Right atrium auricular region (tissue), 2 donors: ENCODE measurements at regions not wholly inside any gene's neighbourhood (a gene's known extent, or its start where the extent isn't known, plus 50 kb on each side); places are given as distances from the start of the nearest gene placed in this dataset.

Experiments used
- DNase-seq: peaks from one replicate; pipeline ENCODE4 v3.0.0-alpha.2; 2019; ENCODE audit warnings: low spot score
- H3K27ac ChIP-seq, 2 donors: fragments of 200-600 bp; sonication (generic); 1 replicate in 1 of 2; 2 replicates in 1 of 2; pipeline ENCODE4 v1.5.1; 2016 to 2019
- H3K27me3 ChIP-seq, 2 donors: fragments of 200-600 bp; sonication (generic); one replicate each; pipeline versions ENCODE4 v1.5.1 to v1.6.0; 2017 to 2019
- H3K36me3 ChIP-seq: fragments of 200-600 bp; sonication (generic); one replicate; pipeline ENCODE4 v1.5.1; 2016
- H3K4me1 ChIP-seq, 2 donors: fragments of 200-600 bp; sonication (generic); one replicate each; pipeline versions ENCODE4 v1.5.1 to v1.6.0; 2017 to 2019
- H3K4me3 ChIP-seq, 2 donors: fragments of 200-600 bp; sonication (generic); 1 replicate in 1 of 2; 2 replicates in 1 of 2; pipeline ENCODE4 v1.5.1; 2017 to 2019; ENCODE audit warnings: mild to moderate bottlenecking in 1 of 2, moderate library complexity in 1 of 2
- H3K9me3 ChIP-seq, 2 donors: fragments of 200-600 bp; sonication (generic); one replicate each; pipeline ENCODE4 v1.5.1; 2019
- TF ChIP-seq, protein P1 (sequence below), 2 donors: fragments of 200-600 bp; sonication (generic); IDR thresholded peaks; one replicate each; pipeline ENCODE4 v1.5.1; 2019; ENCODE audit warnings: antibody characterized with exemption in 2 of 2

DNA sequence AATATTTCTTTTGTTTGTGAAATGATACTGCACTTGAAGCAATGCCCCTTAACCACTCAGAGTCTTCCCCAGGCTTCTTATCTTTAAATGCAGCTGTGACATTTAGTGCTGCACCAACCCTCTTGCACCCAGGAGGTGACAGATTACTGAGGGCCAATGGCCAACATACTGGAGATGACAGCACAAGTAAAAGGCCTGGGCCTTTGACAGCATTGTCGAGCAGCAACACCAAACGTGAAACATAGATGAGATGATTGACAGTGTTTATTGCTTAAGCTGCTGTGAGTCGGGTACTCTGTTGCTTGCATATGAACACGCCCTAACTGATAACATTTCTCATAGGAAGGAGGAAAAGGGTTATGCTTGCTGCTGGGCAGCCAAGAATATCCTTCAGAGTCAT is 80.3 kb downstream of the THNSL2 start:
- Histone ChIP-seq H3K9me3 (no peaks in the 10 kb centered on the region), H3K27ac (no peak overlapping the region), H3K4me3 (no peak overlapping the region), H3K27me3 (no peaks in the 10 kb centered on the region), H3K36me3 (no peaks in the 10 kb centered on the region), H3K4me1 (peaks cover 0 to 5% of the 10 kb centered on the region in 2 donors)
- TF ChIP-seq, protein P1, sequence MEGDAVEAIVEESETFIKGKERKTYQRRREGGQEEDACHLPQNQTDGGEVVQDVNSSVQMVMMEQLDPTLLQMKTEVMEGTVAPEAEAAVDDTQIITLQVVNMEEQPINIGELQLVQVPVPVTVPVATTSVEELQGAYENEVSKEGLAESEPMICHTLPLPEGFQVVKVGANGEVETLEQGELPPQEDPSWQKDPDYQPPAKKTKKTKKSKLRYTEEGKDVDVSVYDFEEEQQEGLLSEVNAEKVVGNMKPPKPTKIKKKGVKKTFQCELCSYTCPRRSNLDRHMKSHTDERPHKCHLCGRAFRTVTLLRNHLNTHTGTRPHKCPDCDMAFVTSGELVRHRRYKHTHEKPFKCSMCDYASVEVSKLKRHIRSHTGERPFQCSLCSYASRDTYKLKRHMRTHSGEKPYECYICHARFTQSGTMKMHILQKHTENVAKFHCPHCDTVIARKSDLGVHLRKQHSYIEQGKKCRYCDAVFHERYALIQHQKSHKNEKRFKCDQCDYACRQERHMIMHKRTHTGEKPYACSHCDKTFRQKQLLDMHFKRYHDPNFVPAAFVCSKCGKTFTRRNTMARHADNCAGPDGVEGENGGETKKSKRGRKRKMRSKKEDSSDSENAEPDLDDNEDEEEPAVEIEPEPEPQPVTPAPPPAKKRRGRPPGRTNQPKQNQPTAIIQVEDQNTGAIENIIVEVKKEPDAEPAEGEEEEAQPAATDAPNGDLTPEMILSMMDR (IDR thresholded peaks at IDR 0.05), result no peak
- DNase-seq, result no peak

DNA sequence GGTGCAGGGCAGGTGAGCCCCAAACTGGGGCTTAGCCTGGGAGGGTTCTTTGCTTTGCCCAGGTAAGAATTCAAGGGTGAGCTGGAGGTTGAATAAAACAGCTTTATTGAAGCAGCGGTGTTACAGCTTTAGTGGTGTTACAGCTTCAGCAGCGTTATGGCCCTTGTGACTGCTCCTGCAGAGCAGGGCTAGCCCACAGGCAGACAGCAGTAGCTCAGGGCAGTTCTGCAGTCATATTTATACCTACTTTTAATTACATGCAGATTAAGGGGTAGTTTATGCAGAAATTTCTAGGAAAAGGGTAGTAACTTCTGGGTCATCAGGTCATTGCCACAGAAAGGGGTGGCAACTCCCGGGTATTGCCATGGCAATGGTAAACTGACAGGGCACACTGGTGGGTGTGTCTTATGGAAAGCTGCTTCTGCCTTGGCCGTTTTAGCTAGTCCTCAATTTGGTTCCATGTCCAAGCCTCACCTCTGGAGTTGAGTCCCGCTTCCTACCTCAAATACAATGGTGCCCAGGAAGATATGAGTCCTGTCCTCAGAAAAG is 78.2 kb downstream of the THNSL2 start:
- H3K27me3 ChIP-seq, result no peaks in the 10 kb centered on the region
- TF ChIP-seq, protein P1 (IDR thresholded peaks at IDR 0.05), result no peak

DNA sequence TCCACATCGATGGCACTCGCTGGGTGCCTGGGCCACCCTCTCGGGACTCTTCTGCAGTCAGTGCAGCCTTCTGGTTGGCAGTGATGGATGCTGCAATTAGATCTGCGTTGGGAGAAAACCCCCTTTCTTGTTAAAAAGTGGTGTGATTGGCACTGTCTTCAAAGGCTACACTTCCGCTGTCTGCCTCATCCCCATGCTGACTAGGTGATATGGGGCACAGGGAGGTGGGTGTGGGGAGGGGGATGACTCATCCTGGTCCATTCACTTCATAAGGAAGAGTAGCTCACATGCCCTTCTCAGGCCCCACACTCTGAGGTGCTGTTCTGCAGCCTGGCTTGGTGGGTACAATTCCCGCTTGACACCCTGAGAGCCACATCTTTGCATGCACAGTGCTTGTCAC is 77.4 kb downstream of the THNSL2 start:
- H3K36me3 ChIP-seq, result no peaks in the 10 kb centered on the region
- peaks cover 0 to 3% of the 10 kb centered on the region in 2 donors for H3K4me1 ChIP-seq
- H3K9me3 ChIP-seq, result no peaks in the 10 kb centered on the region
- DNase-seq, result no peak
- TF ChIP-seq, protein P1 (IDR thresholded peaks at IDR 0.05), result no peak
- H3K4me3 ChIP-seq, result no peak overlapping the region
- no peaks in the 10 kb centered on the region for H3K27me3 ChIP-seq
- no peak overlapping the region for H3K27ac ChIP-seq

More for the DNA sequence above, 78.2 kb downstream of the THNSL2 start:
- H3K9me3 ChIP-seq, result no peaks in the 10 kb centered on the region
- H3K4me1 ChIP-seq, result peaks cover 0 to 5% of the 10 kb centered on the region in 2 donors
- no peak overlapping the region for H3K4me3 ChIP-seq
- DNase-seq, result no peak
- H3K36me3 ChIP-seq, result no peaks in the 10 kb centered on the region
- no peak overlapping the region for H3K27ac ChIP-seq

DNA sequence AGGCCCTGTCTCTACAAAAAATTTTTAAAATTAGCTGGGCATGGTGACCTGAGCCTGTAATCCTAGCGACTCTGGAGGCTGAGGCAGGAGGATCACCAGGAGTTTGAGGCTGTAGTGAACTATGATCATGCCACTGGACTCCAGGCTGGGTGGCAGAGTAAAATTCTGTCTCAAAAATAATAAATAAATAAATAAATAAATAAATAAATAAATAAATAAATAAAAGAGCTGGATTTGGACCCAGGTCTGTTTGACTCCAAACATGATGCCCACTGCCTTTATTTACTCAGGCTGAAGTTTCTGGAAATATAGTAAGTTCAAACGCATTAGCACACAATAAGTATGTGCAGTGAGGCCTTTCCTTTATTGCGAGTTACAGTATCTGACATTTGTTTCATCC is 75.0 kb downstream of the THNSL2 start:
- TF ChIP-seq, protein P1 (IDR thresholded peaks at IDR 0.05), result no peak
- Histone ChIP-seq H3K4me1 (no peaks in the 10 kb centered on the region), H3K4me3 (no peak overlapping the region), H3K36me3 (no peaks in the 10 kb centered on the region), H3K27ac (no peak overlapping the region), H3K27me3 (no peaks in the 10 kb centered on the region), H3K9me3 (no peaks in the 10 kb centered on the region)
- no peak for DNase-seq

DNA sequence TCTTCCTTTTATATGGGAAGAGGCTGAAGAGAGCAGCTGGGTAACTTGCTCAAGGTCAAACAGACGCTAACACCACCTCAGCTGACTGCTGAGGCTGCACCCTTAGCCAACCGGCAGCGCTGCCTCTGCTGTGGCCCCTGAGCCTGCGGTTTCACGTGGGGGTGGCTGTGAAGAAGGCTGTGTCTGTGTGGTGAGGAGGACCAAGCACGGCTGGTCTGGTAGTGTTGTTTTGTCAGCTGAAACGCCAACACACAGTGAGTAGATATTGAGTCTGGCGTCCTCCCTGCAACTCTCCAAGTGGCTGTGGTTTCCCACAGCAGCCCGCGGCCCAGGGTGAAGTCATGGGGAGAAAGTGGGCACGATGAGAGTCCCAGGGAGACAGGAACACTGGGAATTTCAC is 69.6 kb downstream of the THNSL2 start:
- H3K9me3 ChIP-seq, result no peaks in the 10 kb centered on the region
- no peak for DNase-seq
- no peak overlapping the region for H3K27ac ChIP-seq
- H3K4me1 ChIP-seq, result no peaks in the 10 kb centered on the region
- TF ChIP-seq, protein P1 (IDR thresholded peaks at IDR 0.05), result no peak
- no peak overlapping the region for H3K4me3 ChIP-seq
- H3K36me3 ChIP-seq, result no peaks in the 10 kb centered on the region
- no peaks in the 10 kb centered on the region for H3K27me3 ChIP-seq

DNA sequence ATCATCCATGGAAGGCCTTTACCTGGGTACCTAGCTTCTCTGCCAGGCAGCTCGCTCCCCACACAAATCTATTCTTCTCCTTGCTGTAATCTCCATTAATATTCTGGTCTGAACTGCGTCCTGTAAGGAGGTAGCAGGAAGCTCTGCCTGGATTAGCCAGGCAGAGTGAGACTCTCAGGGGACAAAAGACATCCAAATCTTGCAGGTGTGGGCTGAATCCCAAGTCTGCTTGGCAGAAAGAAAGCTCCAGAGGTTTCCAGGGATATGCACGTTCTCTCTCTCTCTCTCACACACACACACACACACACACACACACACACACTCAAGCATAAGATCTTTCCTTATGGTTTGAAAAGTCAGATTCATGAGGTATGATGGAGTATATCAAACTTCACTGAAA is 66.5 kb downstream of the THNSL2 start:
- Histone ChIP-seq H3K36me3 (no peaks in the 10 kb centered on the region), H3K4me3 (no peak overlapping the region), H3K27me3 (no peaks in the 10 kb centered on the region), H3K4me1 (no peaks in the 10 kb centered on the region), H3K9me3 (no peaks in the 10 kb centered on the region), H3K27ac (no peak overlapping the region)
- DNase-seq, result no peak
- TF ChIP-seq, protein P1 (IDR thresholded peaks at IDR 0.05), result no peak
